GM06990 (cell line): ENCODE measurements at regions not wholly inside any gene's neighbourhood (a gene's known extent, or its start where the extent isn't known, plus 50 kb on each side); places are given as distances from the start of the nearest gene placed in this dataset.

Experiments
- DNase-seq: peaks from one replicate; pipeline ENCODE4 v3.0.0-alpha.2; 2011; ENCODE audit not compliant: insufficient read length; ENCODE audit errors: extremely low read depth
- H3K27me3 ChIP-seq: replicated peaks from 2 replicates; pipeline ENCODE4 v1.6.0; 2011; ENCODE audit warnings: low read length; ENCODE audit not compliant: control insufficient read depth, insufficient read depth
- H3K36me3 ChIP-seq: 2 replicates; pipeline ENCODE4 v1.5.1; 2011; ENCODE audit warnings: low read length; ENCODE audit not compliant: control insufficient read depth, insufficient read depth
- H3K4me3 ChIP-seq: replicated peaks from 2 replicates; pipeline ENCODE4 v1.5.1; 2011; ENCODE audit warnings: low read depth, mild to moderate bottlenecking, control low read depth, low read length
- TF ChIP-seq, protein P1 (sequence below): IDR thresholded peaks from 2 replicates; pipeline ENCODE4 v1.5.1; 2011; ENCODE audit warnings: low read length, control low read depth, mild to moderate bottlenecking, inconsistent platforms; ENCODE audit not compliant: insufficient read depth, poor library complexity, severe bottlenecking

DNA sequence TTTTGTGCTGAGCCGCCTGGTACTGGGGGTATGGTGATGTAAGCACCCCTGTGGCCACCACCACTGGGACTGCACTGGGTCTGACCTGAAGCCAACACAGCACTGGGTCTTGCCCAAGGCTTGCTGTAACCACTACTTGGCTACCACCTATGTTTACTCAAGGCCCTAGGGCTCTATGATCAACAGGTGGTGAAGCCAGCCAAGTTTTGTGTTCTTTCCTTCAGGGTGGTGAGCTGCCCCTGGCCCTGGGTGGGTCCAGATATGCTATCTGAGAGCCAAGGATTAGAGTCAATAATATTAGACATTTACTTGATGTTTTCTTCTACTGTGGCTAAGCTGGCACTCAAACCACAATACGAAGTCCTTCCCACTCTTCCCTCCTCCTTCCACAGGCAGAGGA, 55.1 kb upstream of the PAGE4 start:
- Histone ChIP-seq H3K4me3 (no peak overlapping the region), H3K27me3 (no peaks in the 10 kb centered on the region), H3K36me3 (no peaks in the 10 kb centered on the region)
- TF ChIP-seq, protein P1, sequence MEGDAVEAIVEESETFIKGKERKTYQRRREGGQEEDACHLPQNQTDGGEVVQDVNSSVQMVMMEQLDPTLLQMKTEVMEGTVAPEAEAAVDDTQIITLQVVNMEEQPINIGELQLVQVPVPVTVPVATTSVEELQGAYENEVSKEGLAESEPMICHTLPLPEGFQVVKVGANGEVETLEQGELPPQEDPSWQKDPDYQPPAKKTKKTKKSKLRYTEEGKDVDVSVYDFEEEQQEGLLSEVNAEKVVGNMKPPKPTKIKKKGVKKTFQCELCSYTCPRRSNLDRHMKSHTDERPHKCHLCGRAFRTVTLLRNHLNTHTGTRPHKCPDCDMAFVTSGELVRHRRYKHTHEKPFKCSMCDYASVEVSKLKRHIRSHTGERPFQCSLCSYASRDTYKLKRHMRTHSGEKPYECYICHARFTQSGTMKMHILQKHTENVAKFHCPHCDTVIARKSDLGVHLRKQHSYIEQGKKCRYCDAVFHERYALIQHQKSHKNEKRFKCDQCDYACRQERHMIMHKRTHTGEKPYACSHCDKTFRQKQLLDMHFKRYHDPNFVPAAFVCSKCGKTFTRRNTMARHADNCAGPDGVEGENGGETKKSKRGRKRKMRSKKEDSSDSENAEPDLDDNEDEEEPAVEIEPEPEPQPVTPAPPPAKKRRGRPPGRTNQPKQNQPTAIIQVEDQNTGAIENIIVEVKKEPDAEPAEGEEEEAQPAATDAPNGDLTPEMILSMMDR: no peak
- no peak for DNase-seq

DNA sequence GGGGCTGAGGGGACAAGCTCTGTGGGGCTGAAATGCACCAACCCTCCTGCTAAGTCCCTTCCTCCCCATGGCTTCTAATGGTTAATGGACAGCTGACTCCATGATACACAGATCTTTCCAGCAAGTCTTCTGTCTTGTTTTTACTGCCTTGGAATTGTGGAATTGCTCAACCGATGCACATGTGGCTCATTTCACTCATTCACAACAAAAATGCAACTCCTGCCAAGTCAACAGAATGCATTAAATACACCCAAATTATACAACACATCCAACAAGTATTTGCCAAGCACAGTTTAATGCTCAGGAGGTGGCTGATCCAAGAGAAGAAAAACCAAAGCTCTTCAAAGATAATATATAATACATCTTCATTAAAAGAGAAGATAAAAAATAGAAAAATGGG, 61.9 kb upstream of the PAGE4 start:
- Histone ChIP-seq H3K27me3 (no peaks in the 10 kb centered on the region), H3K36me3 (no peaks in the 10 kb centered on the region), H3K4me3 (no peak overlapping the region)
- TF ChIP-seq, protein P1: no peak
- no peak for DNase-seq

DNA sequence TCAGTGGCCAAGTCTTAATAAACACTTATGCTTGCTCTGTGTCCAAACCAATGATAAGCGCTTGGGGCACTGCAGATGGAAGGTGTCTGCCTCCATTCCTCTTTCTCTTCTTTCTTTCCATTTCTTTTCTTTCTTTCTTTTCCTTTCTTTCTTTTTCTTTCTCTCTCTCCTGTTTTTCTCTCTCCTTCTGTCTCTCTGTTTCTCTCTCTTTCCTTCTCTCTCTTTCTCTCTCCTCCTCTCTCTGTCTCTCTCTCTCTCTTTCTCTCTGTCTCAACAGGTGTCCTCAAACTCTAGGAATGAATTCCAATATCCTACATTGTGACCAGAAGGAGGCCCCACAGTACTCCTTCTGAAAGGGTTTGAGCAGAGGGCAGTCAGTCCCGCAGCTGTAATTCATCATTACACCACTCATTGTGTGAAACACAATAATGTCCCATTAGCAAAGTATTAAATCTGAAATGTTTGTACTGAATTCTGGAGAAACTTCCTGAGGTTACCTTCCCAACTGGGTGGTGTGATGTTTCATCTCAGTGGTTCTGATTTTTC, 66.5 kb upstream of the PAGE1 start:
- no peaks in the 10 kb centered on the region for H3K36me3 ChIP-seq
- no peaks in the 10 kb centered on the region; the same call in 1 of the 2 replicates for H3K27me3 ChIP-seq
- H3K4me3 ChIP-seq: no peak overlapping the region
- TF ChIP-seq, protein P1: no peak
- no peak for DNase-seq

DNA sequence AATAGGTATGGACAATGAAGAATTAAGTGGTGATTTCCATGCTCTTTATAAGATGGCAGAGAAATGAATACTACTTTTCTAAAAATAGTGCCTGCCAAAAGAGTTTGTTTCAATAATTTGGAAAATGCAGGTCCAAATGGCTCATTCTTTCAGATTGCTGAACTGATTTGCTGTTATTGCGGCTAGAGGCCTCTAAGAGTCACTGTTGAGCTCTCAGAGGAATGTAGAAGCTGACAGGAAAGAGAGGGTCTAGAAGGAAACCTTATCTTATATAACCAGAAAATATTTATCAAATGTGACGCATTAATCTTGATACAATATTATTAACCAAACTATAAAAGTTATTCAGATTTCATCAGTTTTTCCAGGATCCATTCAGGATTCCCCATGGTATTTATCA, 65.7 kb upstream of the PAGE1 start:
- H3K27me3 ChIP-seq: no peaks in the 10 kb centered on the region; the same call in 1 of the 2 replicates
- H3K4me3 ChIP-seq: no peak overlapping the region
- no peak for DNase-seq
- TF ChIP-seq, protein P1: peak; percentile 71
- H3K36me3 ChIP-seq: no peaks in the 10 kb centered on the region

DNA sequence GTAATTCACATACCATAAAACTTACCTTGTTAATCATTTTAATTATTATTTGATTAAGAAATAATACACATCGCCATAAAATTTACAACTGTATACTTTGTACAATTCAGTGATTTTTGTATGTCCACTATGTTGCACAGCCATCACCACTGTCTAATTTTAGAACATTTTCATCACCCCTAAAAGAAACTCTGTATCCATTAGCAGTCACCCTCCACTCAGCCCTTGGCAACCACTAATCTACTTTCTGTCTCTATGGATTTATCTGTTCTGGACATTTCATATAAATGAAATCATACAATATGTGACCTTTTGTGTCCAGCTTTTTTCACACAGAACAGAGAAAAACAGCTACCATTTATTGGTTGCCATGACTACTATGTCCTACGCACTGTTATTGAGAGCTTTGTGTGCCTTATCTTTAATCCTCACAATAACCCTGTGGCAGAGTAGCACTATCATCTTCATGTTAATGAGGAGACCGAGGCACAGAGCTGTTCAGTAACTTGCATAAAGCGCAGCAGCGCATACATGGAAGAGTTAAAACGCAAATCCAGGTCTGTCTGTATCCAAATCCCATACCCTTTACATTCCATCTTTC, 64.6 kb upstream of the PAGE1 start:
- H3K4me3 ChIP-seq: no peak overlapping the region
- H3K27me3 ChIP-seq: no peaks in the 10 kb centered on the region; the same call in 1 of the 2 replicates
- no peaks in the 10 kb centered on the region for H3K36me3 ChIP-seq
- DNase-seq: no peak
- TF ChIP-seq, protein P1: no peak
